Mesothelial cell of epicardium (in vitro differentiated cells): ENCODE measurements at regions not wholly inside any gene's neighbourhood (a gene's known extent, or its start where the extent isn't known, plus 50 kb on each side); places are given as distances from the start of the nearest gene placed in this dataset.

Experiments
- DNase-seq, 2 experiments: peaks; one replicate each; pipeline ENCODE4 v3.0.0; 2021; ENCODE audit warnings: low spot score in 2 of 2; ENCODE audit not compliant: unreplicated experiment in 2 of 2
- H3K27ac Mint-ChIP-seq: 2 replicates; pipeline ENCODE4 v1.8.0; 2021; ENCODE audit warnings: mixed read lengths
- H3K27me3 Mint-ChIP-seq: 2 replicates; pipeline ENCODE4 v1.8.0; 2021; ENCODE audit warnings: low read depth, mixed read lengths
- H3K36me3 Mint-ChIP-seq: 2 replicates; pipeline ENCODE4 v1.8.0; 2021; ENCODE audit warnings: mixed read lengths
- H3K4me1 Mint-ChIP-seq: 2 replicates; pipeline ENCODE4 v1.8.0; 2021; ENCODE audit warnings: mixed read lengths
- H3K4me3 Mint-ChIP-seq: 2 replicates; pipeline ENCODE4 v1.8.0; 2021; ENCODE audit warnings: mild to moderate bottlenecking, moderate library complexity, mixed read lengths
- H3K9me3 Mint-ChIP-seq: 2 replicates; pipeline ENCODE4 v1.8.0; 2021; ENCODE audit warnings: mixed read lengths
- TF ChIP-seq, protein P1 (sequence below): fragments of 200-600 bp; sonication (generic); IDR thresholded peaks from one replicate; pipeline ENCODE4 v1.5.0; 2021; ENCODE audit warnings: antibody characterized with exemption; ENCODE audit not compliant: unreplicated experiment

DNA sequence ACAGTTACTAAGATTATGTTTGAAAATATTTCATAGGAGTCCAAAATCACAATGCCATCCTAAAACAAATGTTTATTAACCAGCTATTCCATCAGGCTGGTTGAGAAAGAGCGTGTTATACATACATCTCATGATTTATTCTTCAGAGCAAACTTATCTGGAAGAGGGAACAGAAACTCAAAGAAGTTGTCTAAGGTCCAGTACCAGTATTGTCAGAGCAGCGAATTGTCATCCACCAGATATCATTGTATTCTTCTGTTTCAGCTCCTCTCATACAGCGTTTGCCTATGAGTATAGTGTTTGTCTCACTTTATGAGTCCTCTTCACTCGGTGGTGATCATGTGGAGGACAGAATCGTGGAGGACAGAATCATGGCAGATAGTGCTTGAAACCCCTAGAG lies 238.2 kb downstream of the OSR1 start:
- Mint-ChIP-seq H3K36me3 (peaks cover 3% of the 10 kb centered on the region), H3K4me3 (no peak overlapping the region), H3K27ac (no peak overlapping the region), H3K4me1 (peaks cover 4% of the 10 kb centered on the region), H3K9me3 (peaks cover 10% of the 10 kb centered on the region), H3K27me3 (no peaks in the 10 kb centered on the region)
- TF ChIP-seq, protein P1, sequence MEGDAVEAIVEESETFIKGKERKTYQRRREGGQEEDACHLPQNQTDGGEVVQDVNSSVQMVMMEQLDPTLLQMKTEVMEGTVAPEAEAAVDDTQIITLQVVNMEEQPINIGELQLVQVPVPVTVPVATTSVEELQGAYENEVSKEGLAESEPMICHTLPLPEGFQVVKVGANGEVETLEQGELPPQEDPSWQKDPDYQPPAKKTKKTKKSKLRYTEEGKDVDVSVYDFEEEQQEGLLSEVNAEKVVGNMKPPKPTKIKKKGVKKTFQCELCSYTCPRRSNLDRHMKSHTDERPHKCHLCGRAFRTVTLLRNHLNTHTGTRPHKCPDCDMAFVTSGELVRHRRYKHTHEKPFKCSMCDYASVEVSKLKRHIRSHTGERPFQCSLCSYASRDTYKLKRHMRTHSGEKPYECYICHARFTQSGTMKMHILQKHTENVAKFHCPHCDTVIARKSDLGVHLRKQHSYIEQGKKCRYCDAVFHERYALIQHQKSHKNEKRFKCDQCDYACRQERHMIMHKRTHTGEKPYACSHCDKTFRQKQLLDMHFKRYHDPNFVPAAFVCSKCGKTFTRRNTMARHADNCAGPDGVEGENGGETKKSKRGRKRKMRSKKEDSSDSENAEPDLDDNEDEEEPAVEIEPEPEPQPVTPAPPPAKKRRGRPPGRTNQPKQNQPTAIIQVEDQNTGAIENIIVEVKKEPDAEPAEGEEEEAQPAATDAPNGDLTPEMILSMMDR = no peak
- no peak for DNase-seq

DNA sequence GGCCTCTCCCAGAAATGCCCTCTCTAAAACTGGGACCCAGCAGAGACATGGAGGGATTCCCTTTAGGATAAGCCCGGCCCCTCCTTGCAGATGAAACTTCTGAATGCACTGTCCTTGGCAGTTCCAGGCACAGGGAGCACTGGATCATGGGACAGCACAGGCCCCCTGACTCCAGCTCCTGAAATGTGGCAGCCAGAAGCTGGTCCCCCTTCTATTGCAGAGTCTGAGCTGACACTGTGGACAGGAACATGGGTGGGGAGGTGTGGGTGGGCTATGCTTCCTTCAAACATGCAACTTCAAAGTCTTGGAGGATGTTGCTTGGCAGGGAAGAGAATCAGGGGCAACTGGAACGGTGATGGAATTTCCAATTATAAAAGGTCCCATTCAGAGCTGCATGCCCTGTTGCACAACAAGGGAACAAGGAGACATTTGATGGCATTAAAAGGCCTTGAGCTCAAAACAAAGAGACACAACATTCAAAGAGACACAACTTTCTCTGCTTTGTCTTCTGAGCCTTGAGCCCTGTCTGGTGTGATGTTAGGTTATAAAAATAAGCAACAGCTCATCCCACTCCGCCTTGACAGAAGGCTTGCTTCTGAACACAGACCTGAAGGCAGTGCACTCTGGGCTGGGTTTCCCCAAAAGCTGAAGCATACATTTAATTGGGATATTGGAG lies 239.0 kb downstream of the OSR1 start:
- TF ChIP-seq, protein P1 = no peak
- H3K4me3 Mint-ChIP-seq = no peak overlapping the region
- peaks cover 3% of the 10 kb centered on the region for H3K36me3 Mint-ChIP-seq
- peaks cover 4% of the 10 kb centered on the region for H3K4me1 Mint-ChIP-seq
- H3K27ac Mint-ChIP-seq = no peak overlapping the region
- no peak for DNase-seq
- H3K9me3 Mint-ChIP-seq = peaks cover 10% of the 10 kb centered on the region
- no peaks in the 10 kb centered on the region for H3K27me3 Mint-ChIP-seq

DNA sequence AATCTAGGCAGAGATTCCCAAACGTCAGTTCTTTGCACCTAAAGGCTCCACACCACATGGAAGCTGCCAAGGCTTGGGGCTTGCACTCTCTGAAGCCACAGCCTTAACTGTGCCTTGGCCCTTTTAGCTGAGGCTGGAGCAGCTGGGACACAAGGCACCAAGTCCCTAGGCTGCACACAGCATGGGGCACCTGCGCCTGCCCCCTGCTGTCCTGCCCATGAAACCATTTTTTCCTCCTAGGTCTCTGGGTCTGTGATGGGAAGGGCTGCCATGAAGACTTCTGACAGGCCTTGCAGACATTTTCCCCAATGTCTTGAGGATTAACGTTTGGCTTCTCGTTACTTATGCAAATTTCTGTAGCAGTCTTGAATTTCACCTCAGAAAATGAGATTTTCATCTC lies 241.5 kb downstream of the OSR1 start:
- Mint-ChIP-seq H3K36me3 (peaks cover 3% of the 10 kb centered on the region), H3K4me1 (peaks cover 4% of the 10 kb centered on the region), H3K9me3 (peaks cover 10% of the 10 kb centered on the region), H3K27ac (no peak overlapping the region), H3K4me3 (no peak overlapping the region), H3K27me3 (no peaks in the 10 kb centered on the region)
- TF ChIP-seq, protein P1 = no peak
- DNase-seq = no peak

DNA sequence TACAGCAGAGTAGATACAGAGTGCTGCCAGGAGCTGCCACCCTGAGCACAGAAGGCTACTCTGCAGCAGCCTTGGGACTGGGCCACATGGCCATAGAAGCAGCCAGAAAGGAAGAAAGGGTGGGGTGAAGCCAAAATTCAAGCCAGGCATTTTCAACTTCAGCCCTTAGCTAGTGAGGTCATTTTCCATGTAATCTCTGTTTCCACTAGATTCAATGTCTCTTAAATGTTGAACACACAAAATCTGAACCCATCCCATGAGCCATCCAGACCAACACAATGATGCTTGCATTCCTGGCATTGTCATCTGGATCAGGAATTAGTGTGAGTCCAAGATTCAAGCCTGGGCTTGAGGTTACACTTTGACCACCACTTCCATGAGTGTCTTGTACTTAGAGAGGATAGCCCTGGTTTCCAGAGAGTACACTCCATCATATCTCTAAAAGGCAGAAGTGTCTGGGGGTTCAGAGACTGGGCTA lies 243.6 kb downstream of the OSR1 start:
- TF ChIP-seq, protein P1 = no peak
- no peak overlapping the region for H3K27ac Mint-ChIP-seq
- H3K4me1 Mint-ChIP-seq = no peaks in the 10 kb centered on the region
- no peaks in the 10 kb centered on the region for H3K27me3 Mint-ChIP-seq
- peaks cover 3% of the 10 kb centered on the region for H3K36me3 Mint-ChIP-seq
- peaks cover 10% of the 10 kb centered on the region for H3K9me3 Mint-ChIP-seq
- no peak overlapping the region for H3K4me3 Mint-ChIP-seq
- DNase-seq = no peak

DNA sequence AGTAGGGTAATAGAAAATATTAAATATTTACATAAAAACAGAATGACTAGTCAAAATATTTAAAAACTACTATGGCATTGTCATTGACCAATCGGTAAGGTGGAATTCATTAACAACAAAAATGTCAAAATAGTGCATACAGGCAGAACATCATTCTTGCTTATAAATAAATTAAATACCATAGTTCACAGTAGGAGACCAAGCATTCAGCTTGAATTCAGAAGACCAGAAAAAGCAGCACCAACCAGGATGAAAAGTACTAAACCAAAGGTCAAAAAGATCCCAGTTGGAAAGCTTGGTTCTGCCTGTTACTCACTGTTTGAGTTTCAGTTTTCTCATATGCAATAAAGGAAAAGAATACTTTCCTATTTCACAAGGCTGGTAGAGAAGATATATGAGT lies 244.3 kb downstream of the OSR1 start:
- H3K36me3 Mint-ChIP-seq = peaks cover 3% of the 10 kb centered on the region
- TF ChIP-seq, protein P1 = no peak
- H3K9me3 Mint-ChIP-seq = peaks cover 10% of the 10 kb centered on the region
- H3K4me1 Mint-ChIP-seq = no peaks in the 10 kb centered on the region
- no peak overlapping the region for H3K4me3 Mint-ChIP-seq
- H3K27me3 Mint-ChIP-seq = no peaks in the 10 kb centered on the region
- H3K27ac Mint-ChIP-seq = no peak overlapping the region
- no peak for DNase-seq
